Activated naive CD8-positive, alpha-beta T cell treated with anti-CD3 and anti-CD28 coated beads for 36 hours (primary cell): ENCODE measurements at regions not wholly inside any gene's neighbourhood (a gene's known extent, or its start where the extent isn't known, plus 50 kb on each side); places are given as distances from the start of the nearest gene placed in this dataset.

Experiments used
- DNase-seq: peaks from one replicate; pipeline ENCODE4 v3.0.0; 2021
- H3K27ac Mint-ChIP-seq: one replicate; pipeline ENCODE4 v1.8.0; 2022; ENCODE audit warnings: mild to moderate bottlenecking, moderate library complexity, mixed read lengths
- H3K27me3 Mint-ChIP-seq: one replicate; pipeline ENCODE4 v1.8.0; 2022; ENCODE audit warnings: mild to moderate bottlenecking, mixed read lengths
- H3K36me3 Mint-ChIP-seq: one replicate; pipeline ENCODE4 v1.8.0; 2021; ENCODE audit warnings: mild to moderate bottlenecking, mixed read lengths
- H3K4me1 Mint-ChIP-seq: one replicate; pipeline ENCODE4 v1.8.0; 2021; ENCODE audit warnings: mixed read lengths
- H3K4me3 Mint-ChIP-seq: one replicate; pipeline ENCODE4 v1.8.0; 2022; ENCODE audit warnings: mild to moderate bottlenecking, moderate library complexity, mixed read lengths
- H3K9me3 Mint-ChIP-seq: one replicate; pipeline ENCODE4 v1.8.0; 2022; ENCODE audit warnings: mixed read lengths

GRCh38 chr11:119907878-119908572 lies 179.0 kb upstream of the NECTIN1 start:
- no peak overlapping the region for H3K4me3 Mint-ChIP-seq
- no peaks in the 10 kb centered on the region for H3K4me1 Mint-ChIP-seq
- H3K36me3 Mint-ChIP-seq: no peaks in the 10 kb centered on the region
- no peak overlapping the region for H3K27ac Mint-ChIP-seq
- H3K9me3 Mint-ChIP-seq: no peaks in the 10 kb centered on the region
- H3K27me3 Mint-ChIP-seq: peaks cover 5% of the 10 kb centered on the region
- no peak for DNase-seq

- no peaks in the 10 kb centered on the region for H3K36me3 Mint-ChIP-seq
- no peak for DNase-seq
- H3K27ac Mint-ChIP-seq: no peak overlapping the region
Measured at GRCh38 chr11:119907122-119907851, 178.3 kb upstream of the NECTIN1 start.

GRCh38 chr11:119906376-119906775 lies 177.4 kb upstream of the NECTIN1 start:
- Mint-ChIP-seq H3K4me3 (no peak overlapping the region), H3K4me1 (no peaks in the 10 kb centered on the region), H3K27me3 (peaks cover 5% of the 10 kb centered on the region), H3K27ac (no peak overlapping the region), H3K36me3 (no peaks in the 10 kb centered on the region), H3K9me3 (no peaks in the 10 kb centered on the region)
- no peak for DNase-seq

More at GRCh38 chr11:119907122-119907851, 178.3 kb upstream of the NECTIN1 start:
- no peaks in the 10 kb centered on the region for H3K9me3 Mint-ChIP-seq
- no peaks in the 10 kb centered on the region for H3K4me1 Mint-ChIP-seq
- no peak overlapping the region for H3K4me3 Mint-ChIP-seq
- H3K27me3 Mint-ChIP-seq: peaks cover 5% of the 10 kb centered on the region

GRCh38 chr11:119905162-119905561 lies 176.2 kb upstream of the NECTIN1 start:
- H3K27me3 Mint-ChIP-seq: peaks cover 7% of the 10 kb centered on the region
- no peak overlapping the region for H3K27ac Mint-ChIP-seq
- no peak for DNase-seq
- no peak overlapping the region for H3K4me3 Mint-ChIP-seq
- no peaks in the 10 kb centered on the region for H3K9me3 Mint-ChIP-seq
- no peaks in the 10 kb centered on the region for H3K36me3 Mint-ChIP-seq
- no peaks in the 10 kb centered on the region for H3K4me1 Mint-ChIP-seq

GRCh38 chr11:119904531-119905035 lies 175.6 kb upstream of the NECTIN1 start:
- Mint-ChIP-seq H3K9me3 (no peaks in the 10 kb centered on the region), H3K36me3 (no peaks in the 10 kb centered on the region)
- DNase-seq: no peak

DNA sequence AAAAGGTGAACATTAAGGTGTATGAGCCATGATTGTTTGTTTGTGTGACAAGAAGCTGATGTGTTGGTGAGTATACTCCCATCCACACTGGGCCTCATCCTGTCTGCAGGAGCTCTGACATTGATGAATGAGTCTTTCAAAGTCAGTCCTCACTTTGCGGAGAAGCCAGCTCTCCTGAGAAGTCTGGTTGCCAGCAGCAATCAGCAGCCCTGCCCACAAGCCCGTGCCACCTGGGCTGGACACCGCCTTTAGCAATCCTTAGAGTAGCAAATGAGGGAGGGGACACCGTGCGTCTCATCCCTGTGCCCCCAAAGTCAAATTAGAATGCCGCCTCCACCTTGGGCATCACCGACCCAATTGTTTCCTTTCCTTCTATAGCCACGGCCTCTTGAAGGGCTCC lies 174.8 kb upstream of the NECTIN1 start:
- no peaks in the 10 kb centered on the region for H3K36me3 Mint-ChIP-seq
- no peaks in the 10 kb centered on the region for H3K9me3 Mint-ChIP-seq
- H3K27me3 Mint-ChIP-seq: peaks cover 7% of the 10 kb centered on the region
- no peak overlapping the region for H3K4me3 Mint-ChIP-seq
- DNase-seq: no peak
- no peak overlapping the region for H3K27ac Mint-ChIP-seq
- no peaks in the 10 kb centered on the region for H3K4me1 Mint-ChIP-seq

More at GRCh38 chr11:119904531-119905035, 175.6 kb upstream of the NECTIN1 start:
- no peaks in the 10 kb centered on the region for H3K4me1 Mint-ChIP-seq
- peaks cover 7% of the 10 kb centered on the region for H3K27me3 Mint-ChIP-seq
- no peak overlapping the region for H3K4me3 Mint-ChIP-seq
- no peak overlapping the region for H3K27ac Mint-ChIP-seq

DNA sequence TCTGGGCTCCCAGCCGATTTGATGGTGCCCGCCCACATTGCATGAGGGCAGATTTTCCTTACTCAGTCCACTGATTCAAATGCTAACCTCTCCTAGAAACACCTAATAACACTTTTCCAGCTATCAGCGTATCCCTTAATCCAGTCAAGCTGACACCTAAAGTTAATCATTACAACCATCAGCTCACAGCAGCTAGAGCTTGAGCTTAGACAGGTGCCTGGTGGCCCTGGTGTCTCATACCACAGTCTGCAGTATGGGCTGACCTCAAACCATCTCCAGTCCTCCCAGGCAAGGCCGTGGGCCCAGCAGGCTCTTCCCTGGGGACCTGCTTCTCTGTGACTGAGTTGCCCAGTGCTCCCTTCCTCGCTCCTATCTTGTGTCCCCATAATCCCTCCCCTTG lies 174.4 kb upstream of the NECTIN1 start:
- Mint-ChIP-seq H3K4me3 (no peak overlapping the region), H3K9me3 (no peaks in the 10 kb centered on the region), H3K36me3 (no peaks in the 10 kb centered on the region), H3K27me3 (peaks cover 7% of the 10 kb centered on the region), H3K27ac (no peak overlapping the region), H3K4me1 (no peaks in the 10 kb centered on the region)
- DNase-seq: no peak

DNA sequence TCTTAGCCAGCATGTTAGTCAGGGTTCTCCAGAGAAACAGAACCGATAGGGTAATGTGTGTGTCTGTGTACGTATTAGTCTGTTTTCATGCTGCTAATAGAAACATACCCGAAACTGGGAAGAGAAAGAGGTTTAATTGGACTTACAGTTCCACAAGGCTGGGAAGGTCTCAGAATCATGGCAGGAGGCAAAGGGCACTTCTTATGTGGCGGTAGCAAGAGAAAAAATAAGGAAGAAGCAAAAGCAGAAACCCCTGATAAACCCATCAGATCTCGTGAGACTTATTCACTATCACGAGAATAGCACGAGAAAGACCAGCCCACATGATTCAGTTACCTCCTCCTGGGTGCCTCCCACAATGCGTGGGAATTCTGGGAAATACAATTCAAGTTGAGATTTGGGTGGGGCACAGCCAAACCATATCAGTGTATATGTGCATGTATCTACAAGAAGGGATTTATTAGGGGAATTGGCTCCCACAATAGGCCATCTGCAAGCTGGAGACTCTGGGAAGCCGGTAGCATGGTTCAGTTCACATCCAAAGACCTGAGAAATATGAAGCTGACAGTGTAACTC lies 173.7 kb upstream of the NECTIN1 start:
- Mint-ChIP-seq H3K27me3 (peaks cover 7% of the 10 kb centered on the region), H3K36me3 (no peaks in the 10 kb centered on the region)

DNA sequence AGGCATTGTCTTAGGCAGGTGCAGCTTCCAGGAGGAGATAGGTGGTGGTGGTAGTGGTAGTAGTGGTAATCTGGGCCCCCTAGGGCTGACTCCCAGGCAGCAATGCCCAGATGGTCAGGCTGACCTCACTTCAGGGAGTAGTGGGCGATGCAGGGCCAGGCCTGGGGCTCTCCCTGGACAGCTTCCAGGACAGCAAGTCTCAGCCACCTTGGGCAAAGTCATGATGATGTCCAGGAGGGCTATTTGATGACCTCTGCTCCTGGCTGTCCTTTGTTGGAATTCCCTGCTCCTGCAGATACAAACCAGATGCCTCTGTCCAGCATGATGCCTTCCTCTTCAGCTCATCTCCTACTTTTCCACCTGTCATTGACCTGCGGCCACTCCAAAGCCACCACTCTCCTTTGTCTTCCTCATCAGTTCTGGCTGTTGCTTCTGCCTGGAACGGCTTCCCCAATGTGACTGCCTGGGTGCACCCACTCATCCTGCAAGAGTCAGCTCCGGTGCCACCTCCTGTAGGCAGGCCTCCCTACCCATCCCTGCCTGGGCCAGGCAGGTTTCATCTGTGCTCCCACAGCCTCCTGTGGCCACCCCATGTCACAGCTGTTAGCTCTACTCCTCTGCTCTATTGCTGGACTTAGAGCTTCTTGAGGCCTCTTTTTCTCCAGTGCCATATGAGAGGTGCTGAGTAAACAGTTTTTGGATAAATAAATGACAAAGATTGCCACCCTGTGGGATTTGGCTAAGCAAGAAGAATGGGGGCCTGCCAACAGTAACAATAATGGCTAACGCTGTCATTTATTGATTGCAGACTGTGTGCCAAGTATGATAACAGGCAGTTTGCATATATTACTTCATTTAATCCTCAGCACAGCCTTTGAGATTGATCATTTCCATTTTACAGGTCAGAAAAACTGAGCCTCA lies 172.9 kb upstream of the NECTIN1 start:
- Mint-ChIP-seq H3K27ac (no peak overlapping the region), H3K9me3 (no peaks in the 10 kb centered on the region), H3K4me1 (no peaks in the 10 kb centered on the region), H3K27me3 (peaks cover 5% of the 10 kb centered on the region), H3K36me3 (no peaks in the 10 kb centered on the region), H3K4me3 (no peak overlapping the region)
- DNase-seq: no peak

More for the DNA sequence above, 173.7 kb upstream of the NECTIN1 start:
- H3K4me1 Mint-ChIP-seq: no peaks in the 10 kb centered on the region
- H3K4me3 Mint-ChIP-seq: no peak overlapping the region
- H3K27ac Mint-ChIP-seq: no peak overlapping the region
- no peaks in the 10 kb centered on the region for H3K9me3 Mint-ChIP-seq
- DNase-seq: no peak

DNA sequence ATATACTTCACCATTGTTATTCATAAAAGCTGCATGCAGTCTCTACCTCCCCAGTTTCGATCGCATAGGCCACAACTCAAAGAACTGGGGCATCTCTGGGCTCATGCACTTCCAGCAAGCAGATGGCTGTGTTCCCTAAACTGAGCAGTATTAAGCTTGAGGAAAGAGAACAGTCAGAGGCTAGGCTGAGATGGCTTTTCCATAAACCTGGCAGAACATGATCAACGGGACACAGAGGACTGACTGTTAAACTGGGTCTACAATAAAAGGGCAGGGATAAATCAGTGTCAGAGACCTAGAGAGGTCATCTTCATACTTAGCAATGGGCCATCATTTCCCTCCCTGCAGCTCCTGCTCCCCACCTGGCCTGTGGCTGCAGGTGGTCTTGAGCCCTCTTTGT lies 171.0 kb upstream of the NECTIN1 start:
- H3K27ac Mint-ChIP-seq: no peak overlapping the region
- no peaks in the 10 kb centered on the region for H3K36me3 Mint-ChIP-seq
- peaks cover 3% of the 10 kb centered on the region for H3K27me3 Mint-ChIP-seq
- no peaks in the 10 kb centered on the region for H3K9me3 Mint-ChIP-seq
- H3K4me1 Mint-ChIP-seq: peaks cover 4% of the 10 kb centered on the region
- no peak overlapping the region for H3K4me3 Mint-ChIP-seq
- no peak for DNase-seq

DNA sequence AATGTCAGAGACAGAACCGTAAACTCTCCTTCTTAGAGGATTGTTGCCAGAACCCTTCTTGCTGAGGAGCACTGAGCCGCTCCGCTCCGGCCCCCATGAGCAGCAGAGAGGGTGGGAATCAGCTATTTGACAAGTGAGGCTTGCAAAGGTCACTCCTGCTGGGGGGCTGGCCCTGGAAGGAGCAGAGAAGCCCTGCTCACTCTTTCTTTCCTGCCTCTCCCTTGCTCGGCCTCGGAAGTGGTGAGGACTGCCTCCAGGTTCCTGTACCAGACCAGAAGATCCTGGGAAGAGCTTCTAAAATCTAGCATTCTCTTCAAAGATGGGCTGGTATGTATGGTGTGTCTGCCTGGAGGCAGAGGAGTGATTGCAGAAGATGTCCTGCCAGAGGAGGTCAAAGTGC lies 168.6 kb upstream of the NECTIN1 start:
- no peaks in the 10 kb centered on the region for H3K9me3 Mint-ChIP-seq
- DNase-seq: no peak
- H3K36me3 Mint-ChIP-seq: no peaks in the 10 kb centered on the region
- peaks cover 4% of the 10 kb centered on the region for H3K4me1 Mint-ChIP-seq
- no peak overlapping the region for H3K4me3 Mint-ChIP-seq
- no peak overlapping the region for H3K27ac Mint-ChIP-seq
- peaks cover 6% of the 10 kb centered on the region for H3K27me3 Mint-ChIP-seq

DNA sequence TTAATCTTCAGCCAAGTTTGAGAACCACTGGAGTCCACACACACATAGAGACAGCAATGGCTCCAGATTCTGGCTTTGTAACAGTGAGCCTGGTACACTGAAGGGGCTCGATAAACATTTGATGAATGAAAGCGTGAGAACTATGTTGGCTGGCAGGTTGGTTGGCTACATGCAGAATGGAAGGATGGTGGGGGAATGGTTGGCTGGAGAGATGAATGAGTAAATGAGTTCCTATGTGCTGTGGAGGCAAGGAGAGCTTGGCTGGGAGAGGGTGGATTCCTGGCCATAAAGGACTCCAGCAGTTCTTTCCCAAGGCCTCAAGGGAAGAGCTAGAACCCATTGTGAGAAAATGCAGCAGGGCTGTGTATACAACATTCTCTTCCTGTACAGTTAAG lies 168.0 kb upstream of the NECTIN1 start:
- DNase-seq: no peak
- H3K9me3 Mint-ChIP-seq: no peaks in the 10 kb centered on the region

GRCh38 chr11:119896387-119897045 lies 167.5 kb upstream of the NECTIN1 start:
- Mint-ChIP-seq H3K4me3 (no peak overlapping the region), H3K4me1 (peaks cover 4% of the 10 kb centered on the region), H3K9me3 (no peaks in the 10 kb centered on the region), H3K27ac (no peak overlapping the region), H3K27me3 (peaks cover 8% of the 10 kb centered on the region), H3K36me3 (no peaks in the 10 kb centered on the region)
- no peak for DNase-seq

More for the DNA sequence above, 168.0 kb upstream of the NECTIN1 start:
- no peaks in the 10 kb centered on the region for H3K36me3 Mint-ChIP-seq
- peaks cover 4% of the 10 kb centered on the region for H3K4me1 Mint-ChIP-seq
- H3K27me3 Mint-ChIP-seq: peaks cover 8% of the 10 kb centered on the region
- H3K27ac Mint-ChIP-seq: no peak overlapping the region
- H3K4me3 Mint-ChIP-seq: no peak overlapping the region

DNA sequence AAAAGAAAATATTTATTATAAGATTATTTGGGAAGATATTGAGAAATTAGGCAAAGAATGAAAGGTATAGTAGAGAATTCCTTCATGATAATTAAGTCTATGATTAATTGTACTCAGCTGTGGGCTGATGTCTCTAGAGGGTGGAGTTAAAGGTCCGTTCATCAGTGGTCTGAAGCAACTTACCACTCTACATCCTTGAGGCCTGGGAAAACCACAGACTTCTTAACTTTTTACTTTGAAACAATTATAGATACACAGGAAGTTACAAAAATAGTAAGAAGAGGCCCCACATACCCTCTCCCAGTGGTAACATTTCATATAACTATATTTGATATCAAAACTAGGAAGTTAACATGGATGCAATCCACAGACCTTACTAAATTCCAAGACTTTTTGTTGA lies 167.0 kb upstream of the NECTIN1 start:
- H3K27me3 Mint-ChIP-seq: peaks cover 8% of the 10 kb centered on the region
- H3K9me3 Mint-ChIP-seq: no peaks in the 10 kb centered on the region
- DNase-seq: no peak
- no peaks in the 10 kb centered on the region for H3K36me3 Mint-ChIP-seq
- no peak overlapping the region for H3K27ac Mint-ChIP-seq
- H3K4me3 Mint-ChIP-seq: no peak overlapping the region
- H3K4me1 Mint-ChIP-seq: peaks cover 4% of the 10 kb centered on the region
